Loucy (cell line): ENCODE measurements at regions not wholly inside any gene's neighbourhood (a gene's known extent, or its start where the extent isn't known, plus 50 kb on each side); places are given as distances from the start of the nearest gene placed in this dataset.

ENCODE experiments used
- H2AFZ ChIP-seq: fragments of 200-600 bp; sonication (generic); 2 replicates; pipeline ENCODE4 v1.6.0; 2016; ENCODE audit warnings: antibody characterized with exemption, mild to moderate bottlenecking, low read length, moderate library complexity
- H3F3A ChIP-seq: fragments of 200-600 bp; 2 replicates; pipeline ENCODE4 v1.6.0; 2016; ENCODE audit warnings: antibody characterized with exemption, low read depth, mild to moderate bottlenecking
- H3K27me3 ChIP-seq: fragments of 200-600 bp; sonication (generic); 2 replicates; pipeline ENCODE4 v1.6.1; 2014; ENCODE audit warnings: low read length, mild to moderate bottlenecking; ENCODE audit not compliant: insufficient read depth, poor library complexity, severe bottlenecking
- H3K36me3 ChIP-seq: fragments of 200-600 bp; sonication (generic); 2 replicates; pipeline ENCODE4 v1.6.1; 2016; ENCODE audit warnings: low read length; ENCODE audit not compliant: insufficient read depth
- H3K4me1 ChIP-seq: fragments of 200-600 bp; sonication (generic); 2 replicates; pipeline ENCODE4 v1.5.1; 2014; ENCODE audit warnings: low read length, mild to moderate bottlenecking; ENCODE audit not compliant: insufficient read depth, poor library complexity, severe bottlenecking
- H3K4me2 ChIP-seq: fragments of 200-600 bp; sonication (generic); 2 replicates; pipeline ENCODE4 v1.6.0; 2014; ENCODE audit warnings: antibody characterized with exemption, low read length, low read depth, mild to moderate bottlenecking; ENCODE audit not compliant: poor library complexity, severe bottlenecking
- H3K4me3 ChIP-seq: fragments of 200-600 bp; sonication (generic); 2 replicates; pipeline ENCODE4 v1.5.1; 2014; ENCODE audit warnings: low read length, mild to moderate bottlenecking, mixed read lengths; ENCODE audit not compliant: poor library complexity, severe bottlenecking
- H3K79me2 ChIP-seq: fragments of 200-600 bp; sonication (generic); 2 replicates; pipeline ENCODE4 v1.6.1; 2014; ENCODE audit warnings: low read length; ENCODE audit not compliant: insufficient read depth
- H3K9ac ChIP-seq: fragments of 200-600 bp; sonication (generic); 2 replicates; pipeline ENCODE4 v1.6.0; 2014; ENCODE audit warnings: mild to moderate bottlenecking, low read depth, low read length, moderate library complexity; ENCODE audit not compliant: poor library complexity, severe bottlenecking
- H3K9me2 ChIP-seq: fragments of 200-600 bp; sonication (generic); replicated peaks from 2 replicates; pipeline ENCODE4 v1.6.1; 2016; ENCODE audit warnings: low read depth, low read length, mixed read lengths
- H3K9me3 ChIP-seq: fragments of 200-600 bp; sonication (generic); 2 replicates; pipeline ENCODE4 v1.6.1; 2014; ENCODE audit warnings: mild to moderate bottlenecking, antibody characterized with exemption, low read length, low read depth; ENCODE audit not compliant: insufficient read depth
- H4K20me1 ChIP-seq: fragments of 200-600 bp; sonication (generic); 2 replicates; pipeline ENCODE4 v1.6.0; 2014; ENCODE audit warnings: antibody characterized with exemption, low read length, mild to moderate bottlenecking; ENCODE audit not compliant: insufficient read depth, poor library complexity, severe bottlenecking
- CTCF ChIP-seq: fragments of 200-600 bp; sonication (generic); conservative IDR thresholded peaks from 2 replicates; pipeline ENCODE4 v1.5.1; 2014; ENCODE audit warnings: mild to moderate bottlenecking, antibody characterized with exemption, low read length
- EZH2phosphoT487 ChIP-seq: fragments of 200-600 bp; IDR thresholded peaks from 2 replicates; pipeline ENCODE4 v1.6.1; 2018; ENCODE audit warnings: antibody characterized with exemption, mild to moderate bottlenecking, moderate library complexity, borderline replicate concordance

- Histone ChIP-seq H3K36me3 (no peaks in the 10 kb centered on the region), H3K4me2 (no peak overlapping the region), H4K20me1 (no peaks in the 10 kb centered on the region), H2AFZ (no peak overlapping the region), H3K27me3 (no peaks in the 10 kb centered on the region), H3K79me2 (no peaks in the 10 kb centered on the region), H3K4me1 (peaks cover 14% of the 10 kb centered on the region), H3K9me2 (no peaks in the 10 kb centered on the region), H3F3A (no peaks in the 10 kb centered on the region), H3K9me3 (no peaks in the 10 kb centered on the region), H3K4me3 (no peak overlapping the region), H3K9ac (no peak overlapping the region)
- TF ChIP-seq EZH2phosphoT487 (no peak), CTCF (no peak)
These were observed 318.2 kb upstream of the CLINT1 start for GRCh38 chr5:158177146-158177545.

GRCh38 chr5:158175934-158176481, 317.1 kb upstream of the CLINT1 start:
- Histone ChIP-seq H4K20me1 (no peaks in the 10 kb centered on the region), H3K4me1 (peaks cover 14% of the 10 kb centered on the region), H3K9me2 (no peaks in the 10 kb centered on the region), H3K27me3 (no peaks in the 10 kb centered on the region), H3K79me2 (no peaks in the 10 kb centered on the region), H3K9me3 (no peaks in the 10 kb centered on the region), H3K9ac (no peak overlapping the region), H3K4me2 (peak overlapping the region; percentile 37), H3K4me3 (no peak overlapping the region), H2AFZ (no peak overlapping the region; the same call in 1 of the 2 replicates), H3K36me3 (no peaks in the 10 kb centered on the region), H3F3A (no peaks in the 10 kb centered on the region)
- TF ChIP-seq CTCF (no peak), EZH2phosphoT487 (no peak)

GRCh38 chr5:158174918-158175851, 316.2 kb upstream of the CLINT1 start:
- Histone ChIP-seq H2AFZ (peak overlapping the region; percentile 46), H3K9me2 (no peaks in the 10 kb centered on the region), H3K9ac (no peak overlapping the region), H3K4me1 (peaks cover 14% of the 10 kb centered on the region), H3K27me3 (no peaks in the 10 kb centered on the region), H3F3A (no peaks in the 10 kb centered on the region), H3K9me3 (no peaks in the 10 kb centered on the region), H3K4me3 (no peak overlapping the region), H3K79me2 (no peaks in the 10 kb centered on the region), H3K36me3 (no peaks in the 10 kb centered on the region), H4K20me1 (no peaks in the 10 kb centered on the region), H3K4me2 (peak overlapping the region; percentile 37)
- TF ChIP-seq CTCF (peak; percentile 73), EZH2phosphoT487 (no peak)
